Left lung (tissue), 4 donors: ENCODE measurements at regions not wholly inside any gene's neighbourhood (a gene's known extent, or its start where the extent isn't known, plus 50 kb on each side); places are given as distances from the start of the nearest gene placed in this dataset.

ENCODE experiments used
- ATAC-seq: fragments of 200-7000 bp; cut with Tn5 transposase; one replicate; pipeline ENCODE4 v1.9.1; 2020; ENCODE audit warnings: moderate library complexity
- DNase-seq, 4 donors: peaks; one replicate each; pipeline ENCODE4 v3.0.0-alpha.2; 2013 to 2020
- H3K27ac ChIP-seq, 2 donors: fragments of 200-600 bp; sonication (generic) in 1 of 2; one replicate each; pipeline versions ENCODE4 v1.5.0 to v1.8.0; 2020 to 2021
- H3K27me3 ChIP-seq, 2 donors: fragments of 200-600 bp; sonication (generic) in 1 of 2; one replicate each; pipeline versions ENCODE4 v1.5.0 to v1.8.0; 2020 to 2021
- H3K36me3 ChIP-seq, 2 donors: fragments of 200-600 bp; sonication (generic) in 1 of 2; one replicate each; pipeline versions ENCODE4 v1.5.0 to v1.8.0; 2020 to 2021
- H3K4me1 ChIP-seq, 2 donors: fragments of 200-600 bp; one replicate each; pipeline ENCODE4 v1.8.0; 2021
- H3K4me3 ChIP-seq, 2 donors: fragments of 200-600 bp; sonication (generic) in 1 of 2; one replicate each; pipeline versions ENCODE4 v1.5.0 to v1.8.0; 2020 to 2021; ENCODE audit warnings: mild to moderate bottlenecking in 1 of 2
- H3K9me3 ChIP-seq, 2 donors: fragments of 200-600 bp; sonication (generic) in 1 of 2; one replicate each; pipeline versions ENCODE4 v1.5.0 to v1.8.0; 2020 to 2021
- intact Hi-C, 2 donors: fragments of 100-400 bp; cut with DNase I; formaldehyde crosslinking; loops; one replicate each; pipeline versions ENCODE4 v1.11.2 to v1.14.2; 2022
- TF ChIP-seq, protein P1 (sequence below), 2 donors: fragments of 200-600 bp; sonication (generic) in 1 of 2; IDR thresholded peaks; one replicate each; pipeline versions ENCODE4 v1.5.0 to v1.8.0; 2021; ENCODE audit warnings: antibody characterized with exemption in 2 of 2
- donor health status: DM: no; HTN: yes; CAD: no.
- donor health status: DM: no; HTN: no; CAD: no.

GRCh38 chr2:78070693-78071092 is 548.5 kb upstream of the LRRTM4 start:
- ATAC-seq, result no peak

GRCh38 chr2:78077633-78078032 is 555.5 kb upstream of the LRRTM4 start:
- Histone ChIP-seq H3K4me1 (no peaks in the 10 kb centered on the region), H3K36me3 (no peaks in the 10 kb centered on the region), H3K9me3 (no peaks in the 10 kb centered on the region), H3K27ac (no peak overlapping the region), H3K4me3 (no peak overlapping the region), H3K27me3 (no peaks in the 10 kb centered on the region)
- intact Hi-C loops, result no loop called here
- no peak for DNase-seq
- ATAC-seq, result no peak
- TF ChIP-seq, protein P1, sequence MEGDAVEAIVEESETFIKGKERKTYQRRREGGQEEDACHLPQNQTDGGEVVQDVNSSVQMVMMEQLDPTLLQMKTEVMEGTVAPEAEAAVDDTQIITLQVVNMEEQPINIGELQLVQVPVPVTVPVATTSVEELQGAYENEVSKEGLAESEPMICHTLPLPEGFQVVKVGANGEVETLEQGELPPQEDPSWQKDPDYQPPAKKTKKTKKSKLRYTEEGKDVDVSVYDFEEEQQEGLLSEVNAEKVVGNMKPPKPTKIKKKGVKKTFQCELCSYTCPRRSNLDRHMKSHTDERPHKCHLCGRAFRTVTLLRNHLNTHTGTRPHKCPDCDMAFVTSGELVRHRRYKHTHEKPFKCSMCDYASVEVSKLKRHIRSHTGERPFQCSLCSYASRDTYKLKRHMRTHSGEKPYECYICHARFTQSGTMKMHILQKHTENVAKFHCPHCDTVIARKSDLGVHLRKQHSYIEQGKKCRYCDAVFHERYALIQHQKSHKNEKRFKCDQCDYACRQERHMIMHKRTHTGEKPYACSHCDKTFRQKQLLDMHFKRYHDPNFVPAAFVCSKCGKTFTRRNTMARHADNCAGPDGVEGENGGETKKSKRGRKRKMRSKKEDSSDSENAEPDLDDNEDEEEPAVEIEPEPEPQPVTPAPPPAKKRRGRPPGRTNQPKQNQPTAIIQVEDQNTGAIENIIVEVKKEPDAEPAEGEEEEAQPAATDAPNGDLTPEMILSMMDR (IDR thresholded peaks at IDR 0.05), result no peak

More at GRCh38 chr2:78070693-78071092, 548.5 kb upstream of the LRRTM4 start:
- no peak overlapping the region for H3K4me3 ChIP-seq
- intact Hi-C loops, result no loop called here
- H3K9me3 ChIP-seq, result no peaks in the 10 kb centered on the region
- TF ChIP-seq, protein P1 (IDR thresholded peaks at IDR 0.05), result no peak
- no peaks in the 10 kb centered on the region for H3K27me3 ChIP-seq
- H3K36me3 ChIP-seq, result no peaks in the 10 kb centered on the region
- H3K4me1 ChIP-seq, result no peaks in the 10 kb centered on the region
- no peak overlapping the region for H3K27ac ChIP-seq
- DNase-seq, result no peak

- intact Hi-C loops, result no loop called here
- H3K27me3 ChIP-seq, result no peaks in the 10 kb centered on the region
- peaks cover 0 to 13% of the 10 kb centered on the region in 2 donors for H3K9me3 ChIP-seq
- H3K36me3 ChIP-seq, result no peaks in the 10 kb centered on the region
- DNase-seq (no peak), ATAC-seq (no peak)
- TF ChIP-seq, protein P1 (IDR thresholded peaks at IDR 0.05), result no peak
- no peak overlapping the region for H3K27ac ChIP-seq
- H3K4me1 ChIP-seq, result no peaks in the 10 kb centered on the region
- no peak overlapping the region for H3K4me3 ChIP-seq
These were observed 560.4 kb upstream of the LRRTM4 start for GRCh38 chr2:78082555-78082954.

GRCh38 chr2:78093436-78093835 is 571.3 kb upstream of the LRRTM4 start:
- DNase-seq (no peak), ATAC-seq (no peak)
- Histone ChIP-seq H3K9me3 (no peaks in the 10 kb centered on the region), H3K36me3 (no peaks in the 10 kb centered on the region), H3K27ac (no peak overlapping the region), H3K4me1 (no peaks in the 10 kb centered on the region), H3K27me3 (no peaks in the 10 kb centered on the region), H3K4me3 (no peak overlapping the region)
- intact Hi-C loops, result no loop called here
- TF ChIP-seq, protein P1 (IDR thresholded peaks at IDR 0.05), result no peak

- no peaks in the 10 kb centered on the region for H3K36me3 ChIP-seq
- H3K27ac ChIP-seq, result no peak overlapping the region
- no peak overlapping the region for H3K4me3 ChIP-seq
- intact Hi-C loops, result no loop called here
- peaks cover 0 to 27% of the 10 kb centered on the region in 2 donors for H3K9me3 ChIP-seq
- no peaks in the 10 kb centered on the region for H3K27me3 ChIP-seq
- H3K4me1 ChIP-seq, result no peaks in the 10 kb centered on the region
- DNase-seq, result no peak
- no peak for ATAC-seq
- TF ChIP-seq, protein P1 (IDR thresholded peaks at IDR 0.05), result no peak
These were observed 587.1 kb upstream of the LRRTM4 start for GRCh38 chr2:78109272-78109671.
